ENCODE measurements at regions not wholly inside any gene's neighbourhood (a gene's known extent, or its start where the extent isn't known, plus 50 kb on each side); places are given as distances from the start of the nearest gene placed in this dataset.

DNA sequence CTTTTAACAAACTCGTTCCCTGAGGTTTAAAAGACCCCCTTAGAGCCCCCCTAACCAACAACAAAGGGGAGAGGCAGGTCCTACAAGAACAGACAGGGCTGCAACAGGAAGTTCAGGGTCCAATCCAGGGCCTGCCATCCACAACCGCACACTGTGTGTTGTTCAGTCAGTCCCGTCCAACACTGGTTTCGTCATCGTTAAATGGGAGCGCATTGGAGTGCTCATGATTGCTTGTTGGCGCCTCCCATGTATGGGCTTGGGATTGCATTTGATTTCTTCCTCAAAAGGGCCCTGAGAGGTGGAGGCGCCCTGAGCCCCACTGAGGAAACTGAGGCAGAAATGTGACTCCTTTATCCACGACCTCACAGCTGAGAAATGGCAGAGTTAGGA, 174.1 kb downstream of the MN1 start:
- no peak overlapping the region for H2AK5ac ChIP-seq (ENCODE audit: low read length, severe bottlenecking)
- H2AFZ ChIP-seq (ENCODE audit: low read depth, low read length), result no peak overlapping the region
- H3K9me3 ChIP-seq (ENCODE audit: control insufficient read depth, low read length), result no peaks in the 10 kb centered on the region
- 87% methylated on average over 9 of the region's 9 CpGs for WGBS
- no peaks in the 10 kb centered on the region for H3K36me3 ChIP-seq (ENCODE audit: control insufficient read depth in 1 of 2, insufficient read depth in 2 of 2, low read depth in 1 of 2, low read length in 2 of 2)
- peaks cover 0 to 3% of the 10 kb centered on the region in 2 experiments for H3K27me3 ChIP-seq (ENCODE audit: control insufficient read depth in 1 of 2, insufficient read depth in 1 of 2, low read length in 2 of 2)
- DNase-seq, result peak; percentile 7
- no peak overlapping the region for H2BK120ac ChIP-seq (ENCODE audit: low read depth, low read length)
- no peak overlapping the region for H3K14ac ChIP-seq (ENCODE audit: low read length in 2 of 2)
- no peak overlapping the region for H4K8ac ChIP-seq (ENCODE audit: low read length)
- H3K18ac ChIP-seq (ENCODE audit: low read depth in 1 of 2, low read length in 2 of 2), result no peak overlapping the region
- H3K4me1 ChIP-seq (ENCODE audit: control insufficient read depth, insufficient read depth, low read depth, low read length), result peaks cover 2% of the 10 kb centered on the region
- no peak overlapping the region for H3K27ac ChIP-seq (ENCODE audit: low read length, poor library complexity, severe bottlenecking)
- H3K9ac ChIP-seq (ENCODE audit: low read length), result no peak overlapping the region
- H4K91ac ChIP-seq (ENCODE audit: low read length), result no peak overlapping the region
- H3K4me2 ChIP-seq (ENCODE audit: low read length, poor library complexity, severe bottlenecking), result no peak overlapping the region
- H2BK12ac ChIP-seq (ENCODE audit: low read length in 2 of 2), result no peak overlapping the region
- no peak overlapping the region for H3K4ac ChIP-seq (ENCODE audit: low read depth in 1 of 2, low read length in 2 of 2)
- H2BK15ac ChIP-seq (ENCODE audit: low read depth, poor library complexity, severe bottlenecking), result no peak overlapping the region
- no peak overlapping the region for H3K23ac ChIP-seq (ENCODE audit: low read length in 2 of 2)
- no peaks in the 10 kb centered on the region for H3K79me1 ChIP-seq (replicated peaks; ENCODE audit: low read length, poor library complexity, severe bottlenecking)
- no peak overlapping the region for H2BK5ac ChIP-seq (ENCODE audit: low read depth, low read length, poor library complexity, severe bottlenecking)
- no peak overlapping the region for H3K4me3 ChIP-seq (ENCODE audit: insufficient read depth in 1 of 2, low read depth in 1 of 2, low read length in 2 of 2)

DNA sequence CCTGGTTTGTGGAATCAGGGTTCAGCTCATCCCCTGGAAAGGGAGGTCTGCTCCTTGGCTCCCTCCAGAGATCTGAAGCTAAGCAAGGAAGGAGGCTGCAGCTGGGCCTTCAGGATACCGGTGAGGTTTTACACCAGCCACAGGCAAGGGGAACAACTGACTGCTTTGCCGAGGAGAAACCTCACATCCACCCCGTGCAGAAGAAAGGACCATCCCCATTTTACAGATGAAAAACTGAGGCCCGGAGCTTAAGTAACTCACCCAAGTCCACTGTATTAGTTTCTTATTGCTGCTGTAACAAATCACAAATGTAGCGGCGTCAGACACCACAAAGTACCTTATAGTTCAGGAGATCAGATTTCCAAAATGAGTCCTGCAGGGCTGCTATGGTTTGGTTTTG, 173.7 kb downstream of the MN1 start:
- H3K36me3 ChIP-seq (ENCODE audit: control insufficient read depth in 1 of 2, insufficient read depth in 2 of 2, low read depth in 1 of 2, low read length in 2 of 2), result no peaks in the 10 kb centered on the region
- H2BK5ac ChIP-seq (ENCODE audit: low read depth, low read length, poor library complexity, severe bottlenecking), result no peak overlapping the region
- H3K4ac ChIP-seq (ENCODE audit: low read depth in 1 of 2, low read length in 2 of 2), result no peak overlapping the region
- no peak overlapping the region for H2BK12ac ChIP-seq (ENCODE audit: low read length in 2 of 2)
- H2AK5ac ChIP-seq (ENCODE audit: low read length, severe bottlenecking), result no peak overlapping the region
- no peak overlapping the region for H3K4me2 ChIP-seq (ENCODE audit: low read length, poor library complexity, severe bottlenecking)
- H3K14ac ChIP-seq (ENCODE audit: low read length in 2 of 2), result no peak overlapping the region
- H4K91ac ChIP-seq (ENCODE audit: low read length), result no peak overlapping the region
- no peak overlapping the region for H4K8ac ChIP-seq (ENCODE audit: low read length)
- no peak overlapping the region for H2BK120ac ChIP-seq (ENCODE audit: low read depth, low read length)
- H3K27me3 ChIP-seq (ENCODE audit: control insufficient read depth in 1 of 2, insufficient read depth in 1 of 2, low read length in 2 of 2), result peaks cover 0 to 6% of the 10 kb centered on the region in 2 experiments
- no peaks in the 10 kb centered on the region for H3K9me3 ChIP-seq (ENCODE audit: control insufficient read depth, low read length)
- no peak overlapping the region for H2AFZ ChIP-seq (ENCODE audit: low read depth, low read length)
- 80% methylated on average over 6 of the region's 6 CpGs for WGBS
- no peak overlapping the region for H3K9ac ChIP-seq (ENCODE audit: low read length)
- H3K27ac ChIP-seq (ENCODE audit: low read length, poor library complexity, severe bottlenecking), result no peak overlapping the region
- H3K23ac ChIP-seq (ENCODE audit: low read length in 2 of 2), result no peak overlapping the region
- H3K4me3 ChIP-seq (ENCODE audit: insufficient read depth in 1 of 2, low read depth in 1 of 2, low read length in 2 of 2), result no peak overlapping the region
- no peak overlapping the region for H3K18ac ChIP-seq (ENCODE audit: low read depth in 1 of 2, low read length in 2 of 2)
- peaks cover 2% of the 10 kb centered on the region for H3K4me1 ChIP-seq (ENCODE audit: control insufficient read depth, insufficient read depth, low read depth, low read length)
- no peaks in the 10 kb centered on the region for H3K79me1 ChIP-seq (replicated peaks; ENCODE audit: low read length, poor library complexity, severe bottlenecking)
- no peak for DNase-seq
- no peak overlapping the region for H2BK15ac ChIP-seq (ENCODE audit: low read depth, poor library complexity, severe bottlenecking)

GRCh38 chr22:27628341-27628740, 173.2 kb downstream of the MN1 start:
- H3K4ac ChIP-seq (ENCODE audit: low read depth in 1 of 2, low read length in 2 of 2), result no peak overlapping the region
- H3K4me2 ChIP-seq (ENCODE audit: low read length, poor library complexity, severe bottlenecking), result no peak overlapping the region
- no peak overlapping the region for H3K4me3 ChIP-seq (ENCODE audit: insufficient read depth in 1 of 2, low read depth in 1 of 2, low read length in 2 of 2)
- no peaks in the 10 kb centered on the region for H3K79me1 ChIP-seq (replicated peaks; ENCODE audit: low read length, poor library complexity, severe bottlenecking)
- H4K91ac ChIP-seq (ENCODE audit: low read length), result no peak overlapping the region
- 81% methylated on average over 5 of the region's 8 CpGs for WGBS
- H3K36me3 ChIP-seq (ENCODE audit: control insufficient read depth in 1 of 2, insufficient read depth in 2 of 2, low read depth in 1 of 2, low read length in 2 of 2), result no peaks in the 10 kb centered on the region
- H2BK15ac ChIP-seq (ENCODE audit: low read depth, poor library complexity, severe bottlenecking), result no peak overlapping the region
- peaks cover 2% of the 10 kb centered on the region for H3K4me1 ChIP-seq (ENCODE audit: control insufficient read depth, insufficient read depth, low read depth, low read length)
- no peak overlapping the region for H4K8ac ChIP-seq (ENCODE audit: low read length)
- no peak overlapping the region for H3K23ac ChIP-seq (ENCODE audit: low read length in 2 of 2)
- H2AK5ac ChIP-seq (ENCODE audit: low read length, severe bottlenecking), result no peak overlapping the region
- H2AFZ ChIP-seq (ENCODE audit: low read depth, low read length), result no peak overlapping the region
- no peak overlapping the region for H3K27ac ChIP-seq (ENCODE audit: low read length, poor library complexity, severe bottlenecking)
- H2BK120ac ChIP-seq (ENCODE audit: low read depth, low read length), result no peak overlapping the region
- H3K9me3 ChIP-seq (ENCODE audit: control insufficient read depth, low read length), result no peaks in the 10 kb centered on the region
- H3K27me3 ChIP-seq (ENCODE audit: control insufficient read depth in 1 of 2, insufficient read depth in 1 of 2, low read length in 2 of 2), result peaks cover 0 to 6% of the 10 kb centered on the region in 2 experiments
- no peak overlapping the region for H3K9ac ChIP-seq (ENCODE audit: low read length)
- DNase-seq, result no peak
- no peak overlapping the region for H3K14ac ChIP-seq (ENCODE audit: low read length in 2 of 2)
- no peak overlapping the region for H2BK5ac ChIP-seq (ENCODE audit: low read depth, low read length, poor library complexity, severe bottlenecking)
- no peak overlapping the region for H2BK12ac ChIP-seq (ENCODE audit: low read length in 2 of 2)
- no peak overlapping the region for H3K18ac ChIP-seq (ENCODE audit: low read depth in 1 of 2, low read length in 2 of 2)

GRCh38 chr22:27628891-27629631, 172.5 kb downstream of the MN1 start:
- Histone ChIP-seq H3K27me3 (ENCODE audit: control insufficient read depth in 1 of 2, insufficient read depth in 1 of 2, low read length in 2 of 2) (peaks cover 0 to 10% of the 10 kb centered on the region in 2 experiments), H4K91ac (ENCODE audit: low read length) (no peak overlapping the region), H2AK5ac (ENCODE audit: low read length, severe bottlenecking) (no peak overlapping the region), H2BK15ac (ENCODE audit: low read depth, poor library complexity, severe bottlenecking) (no peak overlapping the region), H3K9me3 (ENCODE audit: control insufficient read depth, low read length) (no peaks in the 10 kb centered on the region), H3K4me1 (ENCODE audit: control insufficient read depth, insufficient read depth, low read depth, low read length) (peaks cover 2% of the 10 kb centered on the region), H2BK120ac (ENCODE audit: low read depth, low read length) (no peak overlapping the region), H3K18ac (ENCODE audit: low read depth in 1 of 2, low read length in 2 of 2) (no peak overlapping the region), H3K27ac (ENCODE audit: low read length, poor library complexity, severe bottlenecking) (no peak overlapping the region), H3K4ac (ENCODE audit: low read depth in 1 of 2, low read length in 2 of 2) (no peak overlapping the region), H2BK5ac (ENCODE audit: low read depth, low read length, poor library complexity, severe bottlenecking) (no peak overlapping the region), H2BK12ac (ENCODE audit: low read length in 2 of 2) (no peak overlapping the region), H3K9ac (ENCODE audit: low read length) (no peak overlapping the region), H3K79me1 (replicated peaks; ENCODE audit: low read length, poor library complexity, severe bottlenecking) (no peaks in the 10 kb centered on the region), H3K14ac (ENCODE audit: low read length in 2 of 2) (no peak overlapping the region), H4K8ac (ENCODE audit: low read length) (no peak overlapping the region), H2AFZ (ENCODE audit: low read depth, low read length) (no peak overlapping the region), H3K23ac (ENCODE audit: low read length in 2 of 2) (no peak overlapping the region), H3K36me3 (ENCODE audit: control insufficient read depth in 1 of 2, insufficient read depth in 2 of 2, low read depth in 1 of 2, low read length in 2 of 2) (no peaks in the 10 kb centered on the region), H3K4me3 (ENCODE audit: insufficient read depth in 1 of 2, low read depth in 1 of 2, low read length in 2 of 2) (no peak overlapping the region), H3K4me2 (ENCODE audit: low read length, poor library complexity, severe bottlenecking) (no peak overlapping the region)
- WGBS, result 90% methylated on average over 9 of the region's 9 CpGs
- no peak for DNase-seq
